ENCODE measurements at regions not wholly inside any gene's neighbourhood (a gene's known extent, or its start where the extent isn't known, plus 50 kb on each side); places are given as distances from the start of the nearest gene placed in this dataset.

GRCh38 chr5:61734966-61735365 is 402.9 kb downstream of the ZSWIM6 start:
- TF ChIP-seq SUZ12 (IDR thresholded peaks at IDR 0.05; ENCODE audit: extremely low read depth, insufficient read depth, insufficient read length) (no peak), YY1 (IDR thresholded peaks at IDR 0.05; ENCODE audit: insufficient read depth, insufficient read length) (no peak)

All from NT2/D1 (cell line).